ENCODE measurements at regions not wholly inside any gene's neighbourhood (a gene's known extent, or its start where the extent isn't known, plus 50 kb on each side); places are given as distances from the start of the nearest gene placed in this dataset.

DNA sequence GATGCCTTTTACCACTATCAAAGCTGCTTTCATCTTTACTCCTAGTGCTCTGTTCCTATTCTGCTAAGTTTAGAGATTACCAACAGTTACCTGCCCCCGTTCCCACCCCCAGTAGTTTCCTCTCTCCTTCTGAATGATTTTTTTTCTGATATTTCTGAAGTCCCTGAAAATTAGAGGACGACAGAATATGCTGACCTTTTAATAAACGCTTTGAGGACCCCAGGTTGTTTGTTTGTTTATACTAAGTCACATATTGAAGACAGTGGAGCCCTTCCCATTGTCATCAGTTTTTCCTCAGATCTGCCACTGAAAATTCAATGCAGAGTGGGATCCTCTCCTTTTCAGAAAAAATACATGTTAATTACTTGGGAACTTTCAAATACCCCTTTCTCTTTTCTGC, 1039.3 kb upstream of the AGA start:
- DNase-seq (ENCODE audit: low read depth, low spot score), result no peak
- in situ Hi-C loops (cut with MboI), result no loop called here
- SMC1A ChIA-PET (ENCODE audit: uncharacterized antibody, unreplicated experiment), result no interaction called here
- Histone ChIP-seq H3K36me3 (ENCODE audit: control insufficient read depth in 2 of 2, insufficient read depth in 2 of 2, low read length in 1 of 2) (no peaks in the 10 kb centered on the region), H3K27ac (ENCODE audit: control insufficient read depth, insufficient read depth) (no peak overlapping the region), H3K79me2 (ENCODE audit: control insufficient read depth, insufficient read depth, low read length) (no peaks in the 10 kb centered on the region), H3K27me3 (replicated peaks in 1 of 2; ENCODE audit: control insufficient read depth in 2 of 2, insufficient read depth in 2 of 2, low read length in 1 of 2) (no peaks in the 10 kb centered on the region), H3K4me2 (ENCODE audit: control insufficient read depth, insufficient read depth) (no peak overlapping the region), H3K9ac (ENCODE audit: control insufficient read depth, insufficient read depth, low read length) (no peak overlapping the region), H2AFZ (ENCODE audit: control insufficient read depth, low read depth, low read length) (no peak overlapping the region), H3K4me1 (ENCODE audit: control insufficient read depth, insufficient read depth, low read length) (no peaks in the 10 kb centered on the region), H4K20me1 (ENCODE audit: control insufficient read depth, insufficient read depth) (no peaks in the 10 kb centered on the region), H3K4me3 (no peak overlapping the region), H3K9me3 (replicated peaks; ENCODE audit: control insufficient read depth, insufficient read depth, low read length) (no peaks in the 10 kb centered on the region)
- BruUV-seq (replicated peaks), result no TSS peak
- no peak for FAIRE-seq
- WGBS (ENCODE audit: insufficient coverage, insufficient replicate concordance, low lambda C conversion rate, missing lambda C conversion rate), result 0% methylated on average over 3 of the region's 3 CpGs
- CTCF ChIA-PET, result no interaction called here
- POLR2A ChIA-PET, result no interaction called here
- RAD21 ChIA-PET (ENCODE audit: unreplicated experiment), result no interaction called here
- ATAC-seq, result no peak
- no peak for TF ChIP-seq ZNF622 (IDR thresholded peaks at IDR 0.05)
- TF ChIP-seq, protein P1, sequence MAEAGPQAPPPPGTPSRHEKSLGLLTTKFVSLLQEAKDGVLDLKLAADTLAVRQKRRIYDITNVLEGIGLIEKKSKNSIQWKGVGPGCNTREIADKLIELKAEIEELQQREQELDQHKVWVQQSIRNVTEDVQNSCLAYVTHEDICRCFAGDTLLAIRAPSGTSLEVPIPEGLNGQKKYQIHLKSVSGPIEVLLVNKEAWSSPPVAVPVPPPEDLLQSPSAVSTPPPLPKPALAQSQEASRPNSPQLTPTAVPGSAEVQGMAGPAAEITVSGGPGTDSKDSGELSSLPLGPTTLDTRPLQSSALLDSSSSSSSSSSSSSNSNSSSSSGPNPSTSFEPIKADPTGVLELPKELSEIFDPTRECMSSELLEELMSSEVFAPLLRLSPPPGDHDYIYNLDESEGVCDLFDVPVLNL (IDR thresholded peaks at IDR 0.05; ENCODE audit: low read depth, low read length), result no peak
- intact Hi-C loops (cut with micrococcal nuclease; ENCODE audit: unreplicated experiment), result no loop called here

DNA sequence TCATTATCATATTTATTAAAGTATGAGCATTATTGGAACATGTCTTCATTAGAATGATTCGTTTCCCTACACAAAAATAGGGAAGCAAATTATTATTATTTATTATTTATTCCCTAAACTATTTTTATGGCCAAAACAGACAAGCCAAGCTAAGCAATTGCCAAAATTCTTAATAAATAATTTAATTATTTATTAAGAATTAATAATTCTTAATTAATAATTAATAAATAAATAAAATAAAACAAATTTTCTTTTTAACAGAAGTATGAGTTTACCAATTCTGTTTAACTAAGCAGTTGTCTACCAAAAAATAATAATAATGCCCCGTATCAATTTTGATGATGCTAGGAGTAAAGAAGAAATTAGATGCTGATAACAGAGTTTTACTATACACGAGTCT, 1080.8 kb upstream of the AGA start:
- no peak overlapping the region for H3K27ac ChIP-seq (ENCODE audit: control insufficient read depth, insufficient read depth)
- in situ Hi-C loops (cut with MboI), result no loop called here
- no peaks in the 10 kb centered on the region for H4K20me1 ChIP-seq (ENCODE audit: control insufficient read depth, insufficient read depth)
- intact Hi-C loops (cut with micrococcal nuclease; ENCODE audit: unreplicated experiment), result no loop called here
- SMC1A ChIA-PET (ENCODE audit: uncharacterized antibody, unreplicated experiment), result no interaction called here
- DNase-seq (ENCODE audit: low read depth, low spot score) (no peak), FAIRE-seq (no peak), ATAC-seq (no peak)
- WGBS (ENCODE audit: insufficient coverage, insufficient replicate concordance, low lambda C conversion rate, missing lambda C conversion rate), result 16% methylated on average over 3 of the region's 3 CpGs
- no peaks in the 10 kb centered on the region for H3K36me3 ChIP-seq (ENCODE audit: control insufficient read depth in 2 of 2, insufficient read depth in 2 of 2, low read length in 1 of 2)
- no peaks in the 10 kb centered on the region for H3K27me3 ChIP-seq (replicated peaks in 1 of 2; ENCODE audit: control insufficient read depth in 2 of 2, insufficient read depth in 2 of 2, low read length in 1 of 2)
- no peak overlapping the region for H3K4me3 ChIP-seq
- BruUV-seq (replicated peaks), result no TSS peak
- H2AFZ ChIP-seq (ENCODE audit: control insufficient read depth, low read depth, low read length), result no peak overlapping the region
- RAD21 ChIA-PET (ENCODE audit: unreplicated experiment), result no interaction called here
- no peaks in the 10 kb centered on the region for H3K4me1 ChIP-seq (ENCODE audit: control insufficient read depth, insufficient read depth, low read length)
- CTCF ChIA-PET, result no interaction called here
- H3K4me2 ChIP-seq (ENCODE audit: control insufficient read depth, insufficient read depth), result no peak overlapping the region
- no peaks in the 10 kb centered on the region for H3K9me3 ChIP-seq (replicated peaks; ENCODE audit: control insufficient read depth, insufficient read depth, low read length)
- POLR2A ChIA-PET, result no interaction called here
- no peak overlapping the region for H3K9ac ChIP-seq (ENCODE audit: control insufficient read depth, insufficient read depth, low read length)
- no peaks in the 10 kb centered on the region for H3K79me2 ChIP-seq (ENCODE audit: control insufficient read depth, insufficient read depth, low read length)
- TF ChIP-seq BRCA1 (IDR thresholded peaks at IDR 0.05; ENCODE audit: low read depth, low read length), result no peak
- TF ChIP-seq CHD4 (IDR thresholded peaks at IDR 0.05), result no peak
- no peak for TF ChIP-seq POLR2A (IDR thresholded peaks at IDR 0.05; ENCODE audit: low read depth, low read length)
- TF ChIP-seq, protein P2, sequence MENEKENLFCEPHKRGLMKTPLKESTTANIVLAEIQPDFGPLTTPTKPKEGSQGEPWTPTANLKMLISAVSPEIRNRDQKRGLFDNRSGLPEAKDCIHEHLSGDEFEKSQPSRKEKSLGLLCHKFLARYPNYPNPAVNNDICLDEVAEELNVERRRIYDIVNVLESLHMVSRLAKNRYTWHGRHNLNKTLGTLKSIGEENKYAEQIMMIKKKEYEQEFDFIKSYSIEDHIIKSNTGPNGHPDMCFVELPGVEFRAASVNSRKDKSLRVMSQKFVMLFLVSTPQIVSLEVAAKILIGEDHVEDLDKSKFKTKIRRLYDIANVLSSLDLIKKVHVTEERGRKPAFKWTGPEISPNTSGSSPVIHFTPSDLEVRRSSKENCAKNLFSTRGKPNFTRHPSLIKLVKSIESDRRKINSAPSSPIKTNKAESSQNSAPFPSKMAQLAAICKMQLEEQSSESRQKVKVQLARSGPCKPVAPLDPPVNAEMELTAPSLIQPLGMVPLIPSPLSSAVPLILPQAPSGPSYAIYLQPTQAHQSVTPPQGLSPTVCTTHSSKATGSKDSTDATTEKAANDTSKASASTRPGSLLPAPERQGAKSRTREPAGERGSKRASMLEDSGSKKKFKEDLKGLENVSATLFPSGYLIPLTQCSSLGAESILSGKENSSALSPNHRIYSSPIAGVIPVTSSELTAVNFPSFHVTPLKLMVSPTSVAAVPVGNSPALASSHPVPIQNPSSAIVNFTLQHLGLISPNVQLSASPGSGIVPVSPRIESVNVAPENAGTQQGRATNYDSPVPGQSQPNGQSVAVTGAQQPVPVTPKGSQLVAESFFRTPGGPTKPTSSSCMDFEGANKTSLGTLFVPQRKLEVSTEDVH (IDR thresholded peaks at IDR 0.05; ENCODE audit: low read depth, partially characterized antibody), result no peak
- no peak for TF ChIP-seq GATAD2B (conservative IDR thresholded peaks at IDR 0.05; ENCODE audit: low read depth)
- no peak for TF ChIP-seq JUND (IDR thresholded peaks at IDR 0.05; ENCODE audit: low read depth, low read length)
- TF ChIP-seq ZSCAN29 (IDR thresholded peaks at IDR 0.05), result no peak
- TF ChIP-seq PAX5 (IDR thresholded peaks at IDR 0.05; ENCODE audit: borderline replicate concordance, low read depth, low read length), result no peak
- no peak for TF ChIP-seq NFXL1 (IDR thresholded peaks at IDR 0.05; ENCODE audit: borderline replicate concordance)
- TF ChIP-seq, protein P3, sequence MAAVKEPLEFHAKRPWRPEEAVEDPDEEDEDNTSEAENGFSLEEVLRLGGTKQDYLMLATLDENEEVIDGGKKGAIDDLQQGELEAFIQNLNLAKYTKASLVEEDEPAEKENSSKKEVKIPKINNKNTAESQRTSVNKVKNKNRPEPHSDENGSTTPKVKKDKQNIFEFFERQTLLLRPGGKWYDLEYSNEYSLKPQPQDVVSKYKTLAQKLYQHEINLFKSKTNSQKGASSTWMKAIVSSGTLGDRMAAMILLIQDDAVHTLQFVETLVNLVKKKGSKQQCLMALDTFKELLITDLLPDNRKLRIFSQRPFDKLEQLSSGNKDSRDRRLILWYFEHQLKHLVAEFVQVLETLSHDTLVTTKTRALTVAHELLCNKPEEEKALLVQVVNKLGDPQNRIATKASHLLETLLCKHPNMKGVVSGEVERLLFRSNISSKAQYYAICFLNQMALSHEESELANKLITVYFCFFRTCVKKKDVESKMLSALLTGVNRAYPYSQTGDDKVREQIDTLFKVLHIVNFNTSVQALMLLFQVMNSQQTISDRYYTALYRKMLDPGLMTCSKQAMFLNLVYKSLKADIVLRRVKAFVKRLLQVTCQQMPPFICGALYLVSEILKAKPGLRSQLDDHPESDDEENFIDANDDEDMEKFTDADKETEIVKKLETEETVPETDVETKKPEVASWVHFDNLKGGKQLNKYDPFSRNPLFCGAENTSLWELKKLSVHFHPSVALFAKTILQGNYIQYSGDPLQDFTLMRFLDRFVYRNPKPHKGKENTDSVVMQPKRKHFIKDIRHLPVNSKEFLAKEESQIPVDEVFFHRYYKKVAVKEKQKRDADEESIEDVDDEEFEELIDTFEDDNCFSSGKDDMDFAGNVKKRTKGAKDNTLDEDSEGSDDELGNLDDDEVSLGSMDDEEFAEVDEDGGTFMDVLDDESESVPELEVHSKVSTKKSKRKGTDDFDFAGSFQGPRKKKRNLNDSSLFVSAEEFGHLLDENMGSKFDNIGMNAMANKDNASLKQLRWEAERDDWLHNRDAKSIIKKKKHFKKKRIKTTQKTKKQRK (IDR thresholded peaks at IDR 0.05; ENCODE audit: low read depth, low read length), result no peak
- no peak for TF ChIP-seq NR2C1 (IDR thresholded peaks at IDR 0.05)
- TF ChIP-seq SP1 (IDR thresholded peaks at IDR 0.05; ENCODE audit: low read depth, low read length), result no peak

Data from GM12878 (cell line).